ENCODE measurements at regions not wholly inside any gene's neighbourhood (a gene's known extent, or its start where the extent isn't known, plus 50 kb on each side); places are given as distances from the start of the nearest gene placed in this dataset.

GRCh38 chr12:89786177-89786810, 77.7 kb upstream of the ATP2B1 start:
- H3K36me3 Mint-ChIP-seq (ENCODE audit: insufficient read depth in 1 of 3, low read depth in 3 of 3): peaks cover 6 to 20% (median 20%) of the 10 kb centered on the region in 3 experiments; a peak in 5 of 7 replicates
- no peaks in the 10 kb centered on the region for H3K4me1 Mint-ChIP-seq
- peaks cover 22 to 23% of the 10 kb centered on the region in 2 experiments for H3K9me3 Mint-ChIP-seq
- H3K27ac ChIP-seq (ENCODE audit: insufficient read length, low read depth, low read length): no peak overlapping the region
- WGBS (ENCODE audit: extremely low coverage, insufficient read length, low lambda C conversion rate): no CpG with 5 or more reads among the region's 2 CpGs
- no peak overlapping the region for H3K27ac Mint-ChIP-seq
- H2BK20ac ChIP-seq (ENCODE audit: low read depth, low read length, poor library complexity, severe bottlenecking): no peak overlapping the region
- H3K9ac ChIP-seq (ENCODE audit: extremely low read depth, insufficient read length, low read length): no peak overlapping the region
- no peaks in the 10 kb centered on the region for H3K23me2 ChIP-seq (ENCODE audit: insufficient read length, low read depth, low read length, poor library complexity, severe bottlenecking)
- H2BK5ac ChIP-seq (ENCODE audit: insufficient read length, low read length): no peak overlapping the region
- H3K23ac ChIP-seq (ENCODE audit: insufficient read length, low read depth, low read length): no peak overlapping the region
- H2AFZ ChIP-seq (ENCODE audit: low read length): no peak overlapping the region
- no peaks in the 10 kb centered on the region for H3K4me1 ChIP-seq (ENCODE audit: insufficient read depth, low read length)
- no peaks in the 10 kb centered on the region for H3K27me3 ChIP-seq (ENCODE audit: insufficient read depth, low read length)
- H2BK15ac ChIP-seq (ENCODE audit: low read depth, low read length): no peak overlapping the region
- no peak overlapping the region for H3K4ac ChIP-seq (ENCODE audit: low read depth, low read length)
- H2BK12ac ChIP-seq (ENCODE audit: insufficient read length, low read depth, low read length): no peak overlapping the region
- H3K79me2 ChIP-seq (ENCODE audit: insufficient read depth, low read length): no peaks in the 10 kb centered on the region
- H3K18ac ChIP-seq (ENCODE audit: insufficient read length, low read depth, low read length): no peak overlapping the region
- H3K4me3 Mint-ChIP-seq: no peak overlapping the region
- H4K8ac ChIP-seq (replicated peaks; ENCODE audit: insufficient read length, low read depth, low read length): no peak overlapping the region
- DNase-seq: no peak
- peaks cover 4% of the 10 kb centered on the region for H3K9me3 ChIP-seq (ENCODE audit: control insufficient read depth, low read depth, low read length)
- no peak overlapping the region for H3T11ph ChIP-seq (ENCODE audit: low read length)
- H4K91ac ChIP-seq (ENCODE audit: insufficient read length, low read depth, low read length): no peak overlapping the region
- H2BK120ac ChIP-seq (ENCODE audit: low read depth, low read length, poor library complexity, severe bottlenecking): no peak overlapping the region
- H3K27me3 Mint-ChIP-seq (ENCODE audit: low read depth): no peaks in the 10 kb centered on the region
- H2AK5ac ChIP-seq (ENCODE audit: insufficient read length, low read length): no peak overlapping the region
- TF ChIP-seq, protein P1, sequence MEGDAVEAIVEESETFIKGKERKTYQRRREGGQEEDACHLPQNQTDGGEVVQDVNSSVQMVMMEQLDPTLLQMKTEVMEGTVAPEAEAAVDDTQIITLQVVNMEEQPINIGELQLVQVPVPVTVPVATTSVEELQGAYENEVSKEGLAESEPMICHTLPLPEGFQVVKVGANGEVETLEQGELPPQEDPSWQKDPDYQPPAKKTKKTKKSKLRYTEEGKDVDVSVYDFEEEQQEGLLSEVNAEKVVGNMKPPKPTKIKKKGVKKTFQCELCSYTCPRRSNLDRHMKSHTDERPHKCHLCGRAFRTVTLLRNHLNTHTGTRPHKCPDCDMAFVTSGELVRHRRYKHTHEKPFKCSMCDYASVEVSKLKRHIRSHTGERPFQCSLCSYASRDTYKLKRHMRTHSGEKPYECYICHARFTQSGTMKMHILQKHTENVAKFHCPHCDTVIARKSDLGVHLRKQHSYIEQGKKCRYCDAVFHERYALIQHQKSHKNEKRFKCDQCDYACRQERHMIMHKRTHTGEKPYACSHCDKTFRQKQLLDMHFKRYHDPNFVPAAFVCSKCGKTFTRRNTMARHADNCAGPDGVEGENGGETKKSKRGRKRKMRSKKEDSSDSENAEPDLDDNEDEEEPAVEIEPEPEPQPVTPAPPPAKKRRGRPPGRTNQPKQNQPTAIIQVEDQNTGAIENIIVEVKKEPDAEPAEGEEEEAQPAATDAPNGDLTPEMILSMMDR (conservative IDR thresholded peaks at IDR 0.05): no peak
- H3K56ac ChIP-seq (ENCODE audit: insufficient read length, low read depth, low read length): no peak overlapping the region
- no peak overlapping the region for H3K4me2 ChIP-seq (ENCODE audit: insufficient read depth, insufficient read length, low read length)
- H3K79me1 ChIP-seq (ENCODE audit: insufficient read depth, low read depth, low read length, poor library complexity, severe bottlenecking): no peaks in the 10 kb centered on the region
- H4K5ac ChIP-seq (ENCODE audit: insufficient read length, low read depth, low read length): no peak overlapping the region
- H4K20me1 ChIP-seq (ENCODE audit: control insufficient read depth, insufficient read depth, insufficient read length): no peaks in the 10 kb centered on the region
- H3K14ac ChIP-seq (ENCODE audit: insufficient read depth, low read length): no peak overlapping the region

Data from H9 (cell line).